ENCODE measurements at regions not wholly inside any gene's neighbourhood (a gene's known extent, or its start where the extent isn't known, plus 50 kb on each side); places are given as distances from the start of the nearest gene placed in this dataset.

DNA sequence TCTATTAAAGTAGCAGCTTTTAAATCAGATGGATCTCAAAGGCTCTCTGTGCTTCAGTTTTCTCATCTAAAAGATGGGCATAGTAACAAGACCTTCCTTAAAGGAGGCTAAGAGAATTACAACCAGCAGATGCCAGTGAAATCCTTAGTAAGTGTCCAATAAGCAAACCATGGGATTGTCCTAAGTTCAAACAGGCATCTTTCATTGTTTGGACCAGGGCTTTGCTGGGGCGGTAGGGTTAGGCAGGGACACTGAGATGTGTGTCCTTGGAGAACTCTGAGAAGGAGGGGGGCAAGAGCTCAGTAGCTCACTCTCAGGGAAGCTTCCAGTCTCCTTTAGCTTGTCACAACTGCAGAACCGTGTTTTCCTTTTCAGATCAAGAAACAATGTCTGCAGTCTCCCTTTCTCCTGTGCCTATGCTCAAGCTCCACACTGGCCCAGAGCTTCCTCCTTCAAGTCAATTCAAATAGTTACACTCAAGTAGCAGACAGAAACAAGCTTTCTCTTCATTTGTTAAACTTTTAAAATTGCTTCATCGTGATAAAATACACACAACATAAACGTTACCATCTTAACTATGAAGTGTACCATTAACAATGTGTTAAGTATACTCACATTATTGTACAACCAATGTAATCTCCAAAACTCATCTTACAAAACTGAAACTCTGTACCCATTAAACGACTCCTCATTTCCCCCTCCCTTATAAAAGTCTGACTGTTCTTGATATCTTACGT, 216.2 kb downstream of the PIK3R1 start:
- no peak overlapping the region for H3K4me3 ChIP-seq (ENCODE audit: low read depth, low read length)
- TF ChIP-seq CTCF (IDR thresholded peaks at IDR 0.05; ENCODE audit: insufficient read depth, low read length), result no peak
- DNase-seq (ENCODE audit: low read depth), result no peak

DNA sequence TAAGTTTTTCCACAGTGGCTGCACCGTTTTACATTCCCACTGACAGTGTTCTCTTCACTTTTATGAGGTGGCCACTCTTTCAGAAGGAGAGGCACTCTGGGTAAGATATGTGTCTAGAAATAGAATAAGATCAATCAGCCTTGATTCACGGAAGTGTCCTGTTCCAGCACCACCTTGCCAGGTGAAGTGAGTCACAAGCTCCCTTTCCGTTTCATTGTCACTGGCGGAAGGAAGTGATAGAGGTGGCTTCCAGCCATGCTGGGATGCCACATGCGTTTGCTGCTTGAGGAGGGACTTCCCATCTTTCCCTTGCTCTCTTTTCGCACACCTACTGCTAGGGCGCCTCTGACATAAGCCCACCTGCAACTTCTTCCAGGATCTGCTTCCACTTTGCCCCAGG, 217.1 kb downstream of the PIK3R1 start:
- DNase-seq (ENCODE audit: low read depth), result no peak
- TF ChIP-seq CTCF (IDR thresholded peaks at IDR 0.05; ENCODE audit: insufficient read depth, low read length), result no peak

DNA sequence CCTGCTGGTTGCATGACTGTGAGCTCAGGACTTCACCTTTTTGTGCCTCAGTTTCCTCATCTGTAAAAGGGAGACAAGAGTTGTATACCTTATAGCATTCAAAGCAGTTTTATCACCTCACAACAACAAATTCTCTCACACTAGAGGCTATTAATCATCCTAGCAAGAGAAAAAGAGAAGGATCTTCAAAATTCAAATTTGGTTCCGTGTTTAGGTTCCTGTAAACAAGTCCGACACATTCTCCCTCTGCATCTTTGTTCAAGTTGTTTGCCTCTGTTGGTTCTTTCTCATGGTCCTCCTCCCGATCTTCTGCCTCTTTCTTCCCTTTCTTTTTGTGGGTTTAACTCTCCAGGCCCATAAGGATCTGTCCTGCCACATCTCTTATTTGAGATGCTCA, 218.0 kb downstream of the PIK3R1 start:
- H3K4me3 ChIP-seq (ENCODE audit: low read depth, low read length), result no peak overlapping the region
- no peak for DNase-seq (ENCODE audit: low read depth)
- no peak for TF ChIP-seq CTCF (IDR thresholded peaks at IDR 0.05; ENCODE audit: insufficient read depth, low read length)

More for the DNA sequence above, 217.1 kb downstream of the PIK3R1 start:
- H3K4me3 ChIP-seq (ENCODE audit: low read depth, low read length), result no peak overlapping the region

DNA sequence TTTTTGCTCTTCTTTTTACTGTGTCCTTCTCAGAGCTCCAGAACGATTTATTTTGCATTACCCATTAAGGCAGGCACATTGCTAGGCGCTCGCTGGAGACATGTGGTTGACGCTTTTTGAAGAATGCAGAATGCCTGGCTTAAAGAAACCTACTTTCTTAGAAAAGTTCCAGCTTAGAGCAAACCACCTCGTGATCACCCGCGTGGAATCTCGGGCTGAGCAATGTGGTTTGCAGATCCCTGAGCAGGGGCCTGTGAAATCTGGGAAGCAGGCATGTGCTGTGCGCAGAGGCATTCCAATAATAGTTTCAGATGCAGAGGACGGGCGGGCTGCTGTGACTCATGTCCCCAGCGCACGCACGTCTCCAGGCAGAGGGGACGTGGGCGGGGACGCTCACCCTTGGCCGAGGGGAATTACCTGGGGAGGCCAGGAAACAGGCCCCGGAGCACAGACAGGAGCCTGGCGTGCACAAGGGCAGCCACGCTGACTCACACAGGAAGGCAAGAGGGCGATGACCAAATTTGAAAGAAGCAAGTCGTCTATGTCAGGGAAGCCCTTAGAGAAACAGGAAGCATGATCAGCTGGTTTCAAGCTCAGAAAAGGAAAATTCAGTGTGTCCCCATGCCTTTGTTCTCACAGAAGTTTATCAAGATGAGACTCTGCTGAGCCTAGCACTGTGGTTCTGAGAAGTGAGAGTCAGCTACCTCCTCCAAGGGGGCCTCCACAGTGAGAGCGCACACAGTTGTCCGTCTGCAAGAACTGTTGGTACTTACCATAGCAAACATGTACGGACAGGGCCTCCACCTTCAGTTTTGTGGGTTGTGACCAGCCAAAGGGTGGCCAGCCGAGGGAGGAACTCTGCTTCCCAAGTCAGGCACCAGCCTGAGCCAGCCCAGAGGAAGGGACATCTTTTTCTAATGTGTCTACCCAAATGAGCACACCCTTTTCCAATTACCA, 218.6 kb downstream of the PIK3R1 start:
- peak; percentile 82 for DNase-seq (ENCODE audit: low read depth)
- no peak overlapping the region for H3K4me3 ChIP-seq (ENCODE audit: low read depth, low read length)
- TF ChIP-seq CTCF (IDR thresholded peaks at IDR 0.05; ENCODE audit: insufficient read depth, low read length), result no peak

DNA sequence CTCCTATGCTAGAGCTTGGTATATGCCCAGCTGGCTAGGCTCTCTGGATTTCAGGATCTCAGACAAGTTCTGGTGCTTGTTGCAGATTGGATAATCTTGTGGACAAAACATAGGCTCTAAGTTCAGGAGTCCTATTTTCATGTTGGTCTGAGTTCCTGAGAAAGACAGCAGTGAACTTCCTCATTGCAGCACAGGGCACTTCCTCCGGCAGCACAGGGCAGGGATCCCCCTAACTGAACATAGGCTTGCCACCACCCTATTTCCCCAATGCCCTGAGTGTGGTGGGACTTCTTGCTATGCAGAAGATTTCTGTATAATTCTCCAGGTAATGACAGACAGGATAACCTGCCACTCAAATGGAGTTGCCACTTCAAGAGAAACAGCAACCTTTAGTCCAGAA, 220.1 kb downstream of the PIK3R1 start:
- DNase-seq (ENCODE audit: low read depth), result no peak
- TF ChIP-seq CTCF (IDR thresholded peaks at IDR 0.05; ENCODE audit: insufficient read depth, low read length), result no peak
- H3K4me3 ChIP-seq (ENCODE audit: low read depth, low read length), result no peak overlapping the region

DNA sequence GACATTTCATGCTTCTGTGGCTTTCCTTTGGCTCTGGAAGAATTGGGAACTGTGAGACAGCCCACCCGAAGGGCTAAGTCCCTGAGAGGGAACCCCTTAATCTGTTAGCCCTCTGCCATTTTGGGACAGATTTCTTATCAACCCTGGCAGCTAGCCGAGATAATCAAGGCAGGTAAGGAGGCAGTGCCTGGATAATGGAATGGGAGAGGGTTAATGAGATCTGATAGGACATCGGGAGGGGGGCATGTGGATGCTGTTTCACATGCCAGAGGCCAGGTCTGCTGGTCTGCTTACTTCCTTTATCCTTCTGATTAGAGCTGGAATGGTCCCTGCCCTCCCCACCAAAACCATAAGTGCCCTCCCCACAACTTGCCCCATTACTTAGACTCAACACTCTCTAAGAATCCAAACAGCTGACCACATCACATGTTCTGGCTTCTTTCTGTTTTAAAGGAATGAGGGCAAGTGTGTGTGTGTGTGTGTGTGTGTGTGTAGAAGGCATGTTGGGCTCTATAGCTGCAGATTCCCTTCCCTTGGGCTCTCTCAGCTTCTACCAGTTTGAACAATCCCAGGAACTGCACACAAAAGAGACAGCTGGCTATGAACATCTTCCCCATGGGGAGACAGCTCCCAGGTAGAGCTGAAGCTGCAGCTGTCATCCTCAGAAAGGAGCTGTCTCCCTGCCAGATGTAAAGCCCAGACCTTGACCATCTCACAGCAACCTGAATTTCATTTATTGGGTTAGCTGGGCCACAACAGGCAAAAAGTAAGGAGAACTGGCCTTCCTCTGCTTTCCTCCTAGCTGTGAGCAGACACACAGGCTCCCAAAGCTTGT, 221.3 kb downstream of the PIK3R1 start:
- DNase-seq (ENCODE audit: low read depth), result no peak

More for the DNA sequence above, 221.3 kb downstream of the PIK3R1 start:
- no peak overlapping the region for H3K4me3 ChIP-seq (ENCODE audit: low read depth, low read length)
- TF ChIP-seq CTCF (IDR thresholded peaks at IDR 0.05; ENCODE audit: insufficient read depth, low read length), result no peak

Data from fibroblast of the aortic adventitia (primary cell).